Tibial nerve (tissue), 4 donors: ENCODE measurements at regions not wholly inside any gene's neighbourhood (a gene's known extent, or its start where the extent isn't known, plus 50 kb on each side); places are given as distances from the start of the nearest gene placed in this dataset.

Experiments
- DNase-seq, 2 donors: peaks; one replicate each; pipeline ENCODE4 v3.0.0-alpha.2; 2019; ENCODE audit warnings: low spot score in 2 of 2
- H3K27ac ChIP-seq, 4 donors: fragments of 200-600 bp; sonication (generic) in 3 of 4; one replicate each; pipeline ENCODE4 v1.5.1; 2017 to 2019; ENCODE audit warnings: mild to moderate bottlenecking in 1 of 4
- H3K27me3 ChIP-seq, 2 donors: fragments of 200-600 bp; sonication (generic) in 1 of 2; one replicate each; pipeline versions ENCODE4 v1.5.1 to v1.6.0; 2017 to 2019
- H3K36me3 ChIP-seq, 3 donors: fragments of 200-600 bp; sonication (generic); one replicate each; pipeline ENCODE4 v1.5.1; 2018 to 2019
- H3K4me1 ChIP-seq, 4 donors: fragments of 200-600 bp; sonication (generic) in 3 of 4; one replicate each; pipeline ENCODE4 v1.5.1; 2017 to 2019
- H3K4me3 ChIP-seq, 4 donors: fragments of 200-600 bp; sonication (generic) in 3 of 4; one replicate each; pipeline ENCODE4 v1.5.1; 2017 to 2019; ENCODE audit warnings: mild to moderate bottlenecking in 1 of 4, moderate library complexity in 1 of 4
- H3K9me3 ChIP-seq, 4 donors: fragments of 200-600 bp; sonication (generic) in 3 of 4; one replicate each; pipeline ENCODE4 v1.5.1; 2017 to 2019
- CTCF ChIP-seq, 5 experiments: fragments of 200-600 bp in 3 of 5; fragments of 450-650 bp in 2 of 5; sonication (generic) in 3 of 5; IDR thresholded peaks; one replicate each; pipeline ENCODE4 v1.5.1; 2016 to 2019; ENCODE audit warnings: antibody characterized with exemption in 5 of 5, mild to moderate bottlenecking in 3 of 5, moderate library complexity in 2 of 5
- EP300 ChIP-seq, 2 donors: sonication (generic); formaldehyde crosslinking; IDR thresholded peaks; one replicate each; pipeline ENCODE4 v1.6.1; 2017; ENCODE audit warnings: antibody characterized with exemption in 2 of 2, mild to moderate bottlenecking in 1 of 2
- POLR2A ChIP-seq, 2 donors: fragments of 450-650 bp; IDR thresholded peaks; one replicate each; pipeline ENCODE4 v1.6.1; 2017; ENCODE audit warnings: antibody characterized with exemption in 2 of 2, mild to moderate bottlenecking in 2 of 2, moderate library complexity in 2 of 2
- WGBS, 2 donors: methylation state at CpG; one replicate each; pipeline ENCODE4 v1.1.5; 2018; 5-methylcytosine and 5-hydroxymethylcytosine counted together

GRCh38 chr3:176737480-176738110 lies 459.7 kb downstream of the TBL1XR1 start:
- 71 to 75% methylated on average over 4 of the region's 4 CpGs for WGBS, 2 donors
- Histone ChIP-seq H3K4me3 (no peak overlapping the region), H3K4me1 (no peaks in the 10 kb centered on the region), H3K27ac (no peak overlapping the region), H3K27me3 (no peaks in the 10 kb centered on the region), H3K36me3 (no peaks in the 10 kb centered on the region), H3K9me3 (no peaks in the 10 kb centered on the region)
- TF ChIP-seq EP300 (IDR thresholded peaks at IDR 0.05) (no peak), CTCF (IDR thresholded peaks at IDR 0.05) (no peak)
- no peak for DNase-seq

GRCh38 chr3:176734146-176734545 lies 463.1 kb downstream of the TBL1XR1 start:
- Histone ChIP-seq H3K36me3 (no peaks in the 10 kb centered on the region), H3K27ac (no peak overlapping the region), H3K9me3 (no peaks in the 10 kb centered on the region), H3K27me3 (no peaks in the 10 kb centered on the region), H3K4me3 (no peak overlapping the region), H3K4me1 (no peaks in the 10 kb centered on the region)
- TF ChIP-seq POLR2A (IDR thresholded peaks at IDR 0.05) (no peak), CTCF (IDR thresholded peaks at IDR 0.05) (no peak), EP300 (IDR thresholded peaks at IDR 0.05) (no peak)
- WGBS, 2 donors: 63 to 64% methylated on average over 5 of the region's 5 CpGs
- no peak for DNase-seq

GRCh38 chr3:176724394-176724759 lies 472.9 kb downstream of the TBL1XR1 start:
- no peak overlapping the region for H3K4me3 ChIP-seq
- H3K27ac ChIP-seq: no peak overlapping the region
- DNase-seq: no peak
- H3K4me1 ChIP-seq: no peaks in the 10 kb centered on the region
- no peaks in the 10 kb centered on the region for H3K9me3 ChIP-seq
- no peaks in the 10 kb centered on the region for H3K27me3 ChIP-seq
- TF ChIP-seq EP300 (IDR thresholded peaks at IDR 0.05): no peak
- TF ChIP-seq CTCF (IDR thresholded peaks at IDR 0.05): no peak
- TF ChIP-seq POLR2A (IDR thresholded peaks at IDR 0.05): no peak
- H3K36me3 ChIP-seq: no peaks in the 10 kb centered on the region

- no peak for DNase-seq
- H3K36me3 ChIP-seq: no peaks in the 10 kb centered on the region
- no peak overlapping the region for H3K27ac ChIP-seq
- no peak for TF ChIP-seq EP300 (IDR thresholded peaks at IDR 0.05)
- no peak for TF ChIP-seq POLR2A (IDR thresholded peaks at IDR 0.05)
- no peak for TF ChIP-seq CTCF (IDR thresholded peaks at IDR 0.05)
- H3K4me3 ChIP-seq: no peak overlapping the region
- no peaks in the 10 kb centered on the region for H3K9me3 ChIP-seq
- no peaks in the 10 kb centered on the region for H3K4me1 ChIP-seq
- H3K27me3 ChIP-seq: no peaks in the 10 kb centered on the region
These were observed 473.4 kb downstream of the TBL1XR1 start for GRCh38 chr3:176723758-176724393.

- H3K36me3 ChIP-seq: no peaks in the 10 kb centered on the region
- TF ChIP-seq CTCF (IDR thresholded peaks at IDR 0.05) (no peak), EP300 (IDR thresholded peaks at IDR 0.05) (no peak), POLR2A (IDR thresholded peaks at IDR 0.05) (no peak)
- no peak for DNase-seq
- H3K27me3 ChIP-seq: no peaks in the 10 kb centered on the region
- H3K9me3 ChIP-seq: peaks cover 0 to 3% (median 0%) of the 10 kb centered on the region in 4 donors
- no peak overlapping the region for H3K4me3 ChIP-seq
- 73 to 78% methylated on average over 3 of the region's 3 CpGs for WGBS, 2 donors
- no peaks in the 10 kb centered on the region for H3K4me1 ChIP-seq
- H3K27ac ChIP-seq: no peak overlapping the region
These were observed 483.2 kb downstream of the TBL1XR1 start for GRCh38 chr3:176714034-176714433.
